GM19035 (cell line): ENCODE measurements at regions not wholly inside any gene's neighbourhood (a gene's known extent, or its start where the extent isn't known, plus 50 kb on each side); places are given as distances from the start of the nearest gene placed in this dataset.
"Not testable (repeated sequence)": the region's sequence is repeated elsewhere in the genome, so short reads cannot be mapped to it uniquely, and the experiment has no call there.

Source experiments
- ATAC-seq: cut with Tn5 transposase; IDR thresholded peaks from one replicate; pipeline ENCODE4 v1.9.1; 2021; ENCODE audit not compliant: unreplicated experiment

- peak; percentile 84 for ATAC-seq
Observed at GRCh38 chr4:91990726-91991125, 313.0 kb upstream of the GRID2 start.

- no peak for ATAC-seq
Observed at GRCh38 chr4:91997045-91997444, 306.7 kb upstream of the GRID2 start.

GRCh38 chr4:92012899-92013867 is 290.6 kb upstream of the GRID2 start:
- ATAC-seq: no peak

GRCh38 chr4:92014067-92014466 is 289.7 kb upstream of the GRID2 start:
- ATAC-seq: no peak

- no peak for ATAC-seq
Observed at GRCh38 chr4:92021203-92021602, 282.6 kb upstream of the GRID2 start.

GRCh38 chr4:92021788-92022187 is 282.0 kb upstream of the GRID2 start:
- ATAC-seq: no peak

GRCh38 chr4:92028830-92029229 is 274.9 kb upstream of the GRID2 start:
- not testable (repeated sequence) for ATAC-seq

GRCh38 chr4:92031825-92032224 is 271.9 kb upstream of the GRID2 start:
- no peak for ATAC-seq

- ATAC-seq: no peak
Observed at GRCh38 chr4:92035666-92036065, 268.1 kb upstream of the GRID2 start.

- ATAC-seq: no peak
Observed at GRCh38 chr4:92045718-92046117, 258.0 kb upstream of the GRID2 start.

GRCh38 chr4:92047209-92047875 is 256.4 kb upstream of the GRID2 start:
- no peak for ATAC-seq

GRCh38 chr4:92050875-92051274 is 252.9 kb upstream of the GRID2 start:
- ATAC-seq: no peak

GRCh38 chr4:92059615-92060014 is 244.2 kb upstream of the GRID2 start:
- no peak for ATAC-seq

- ATAC-seq: no peak
Observed at GRCh38 chr4:92060333-92060732, 243.4 kb upstream of the GRID2 start.

- ATAC-seq: no peak
Observed at GRCh38 chr4:92064574-92064973, 239.2 kb upstream of the GRID2 start.

GRCh38 chr4:92066485-92066884 is 237.3 kb upstream of the GRID2 start:
- no peak for ATAC-seq

- no peak for ATAC-seq
Observed at GRCh38 chr4:92071587-92071986, 232.2 kb upstream of the GRID2 start.

- ATAC-seq: no peak
Observed at GRCh38 chr4:92074839-92075238, 228.9 kb upstream of the GRID2 start.

- no peak for ATAC-seq
Observed at GRCh38 chr4:92090887-92091286, 212.9 kb upstream of the GRID2 start.

- no peak for ATAC-seq
Observed at GRCh38 chr4:92091335-92091734, 212.4 kb upstream of the GRID2 start.

- no peak for ATAC-seq
Observed at GRCh38 chr4:92099861-92100260, 203.9 kb upstream of the GRID2 start.

- ATAC-seq: no peak
Observed at GRCh38 chr4:92100975-92101374, 202.8 kb upstream of the GRID2 start.
